NCI-H2171 (cell line): ENCODE measurements at regions not wholly inside any gene's neighbourhood (a gene's known extent, or its start where the extent isn't known, plus 50 kb on each side); places are given as distances from the start of the nearest gene placed in this dataset.
"Not testable (repeated sequence)": the region's sequence is repeated elsewhere in the genome, so short reads cannot be mapped to it uniquely, and the experiment has no call there.

Experiments
- DNase-seq: peaks from one replicate; lab custom pipeline; 2025; lab: John Stamatoyannopoulos, UW

DNA sequence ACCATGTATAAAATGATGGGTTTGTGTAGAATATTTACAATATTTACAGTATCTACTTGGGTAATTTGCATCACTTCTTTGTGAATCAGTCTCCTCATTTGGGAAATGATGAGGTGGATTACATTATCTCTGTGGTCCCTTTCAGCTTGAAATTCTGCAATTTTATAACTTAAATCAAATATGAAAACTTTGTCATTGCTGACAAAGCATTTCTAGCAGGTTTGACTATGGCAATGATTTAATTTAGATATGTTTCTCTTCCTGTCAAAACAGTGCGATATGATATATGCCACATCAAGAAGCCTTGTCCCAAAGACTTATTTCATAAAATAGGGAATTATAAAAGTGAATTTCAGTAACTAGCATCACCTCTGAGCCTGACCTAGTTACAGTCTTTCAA, 315.8 kb upstream of the MEIS2 start:
- no peak for DNase-seq

DNA sequence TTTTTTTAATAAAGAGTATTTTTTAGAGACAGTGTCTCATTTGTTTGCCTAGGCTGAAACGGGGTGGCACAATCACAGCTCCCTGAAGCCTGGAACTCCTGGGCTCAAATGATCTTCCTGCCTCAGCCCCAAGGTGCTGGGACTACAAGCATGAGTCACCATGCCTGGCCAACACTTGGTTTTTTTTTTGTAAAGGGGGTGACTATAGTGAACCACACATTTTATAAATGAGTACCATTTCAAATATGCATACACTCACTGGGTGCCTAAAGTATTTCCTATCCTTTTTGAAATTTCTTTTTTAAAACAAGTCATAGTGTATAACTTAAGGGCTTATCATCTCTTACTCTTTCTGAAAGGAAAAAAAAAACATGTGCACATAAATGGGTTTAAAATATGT, 325.2 kb upstream of the MEIS2 start:
- DNase-seq, result no peak

DNA sequence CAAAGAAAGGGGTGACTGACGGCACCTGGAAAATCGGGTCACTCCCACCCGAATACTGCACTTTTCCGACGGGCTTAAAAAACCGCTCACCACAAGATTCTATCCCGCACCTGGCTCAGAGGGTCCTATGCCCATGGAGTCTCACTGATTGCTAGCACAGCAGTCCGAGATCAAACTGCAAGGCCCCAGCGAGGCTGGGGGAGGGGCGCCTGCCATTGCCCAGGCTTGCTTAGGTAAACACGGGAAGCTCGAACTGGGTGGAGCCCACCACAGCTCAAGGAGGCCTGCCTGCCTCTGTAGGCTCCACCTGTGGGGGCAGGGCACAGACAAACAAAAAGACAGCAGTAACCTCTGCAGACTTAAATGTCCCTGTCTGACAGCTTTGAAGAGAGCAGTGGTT, 327.0 kb upstream of the MEIS2 start:
- DNase-seq, result not testable (repeated sequence)

- DNase-seq, result no peak
Measured at GRCh38 chr15:37446921-37447320, 346.6 kb upstream of the MEIS2 start.

- no peak for DNase-seq
Measured at GRCh38 chr15:37452498-37452897, 352.1 kb upstream of the MEIS2 start.

DNA sequence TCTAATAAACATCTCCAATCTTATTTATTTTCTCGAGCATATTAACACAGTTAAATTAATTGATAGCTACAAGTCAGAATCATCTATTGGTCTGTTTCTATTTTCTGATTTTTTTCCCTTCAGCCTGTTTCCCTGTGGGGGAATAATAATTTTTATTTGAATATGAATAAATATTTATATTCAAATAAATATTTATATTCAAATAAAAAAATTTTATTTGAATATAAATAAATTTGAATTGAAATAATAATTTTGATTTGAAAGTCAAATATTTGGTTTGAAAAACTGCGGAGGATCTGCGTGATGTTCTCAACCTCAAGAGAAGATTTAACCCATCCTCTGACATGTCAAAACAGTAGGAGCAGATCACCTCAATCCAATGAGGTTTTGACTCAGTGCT, 380.1 kb upstream of the MEIS2 start:
- no peak for DNase-seq

GRCh38 chr15:37481126-37481525, 380.8 kb upstream of the MEIS2 start:
- DNase-seq, result no peak

DNA sequence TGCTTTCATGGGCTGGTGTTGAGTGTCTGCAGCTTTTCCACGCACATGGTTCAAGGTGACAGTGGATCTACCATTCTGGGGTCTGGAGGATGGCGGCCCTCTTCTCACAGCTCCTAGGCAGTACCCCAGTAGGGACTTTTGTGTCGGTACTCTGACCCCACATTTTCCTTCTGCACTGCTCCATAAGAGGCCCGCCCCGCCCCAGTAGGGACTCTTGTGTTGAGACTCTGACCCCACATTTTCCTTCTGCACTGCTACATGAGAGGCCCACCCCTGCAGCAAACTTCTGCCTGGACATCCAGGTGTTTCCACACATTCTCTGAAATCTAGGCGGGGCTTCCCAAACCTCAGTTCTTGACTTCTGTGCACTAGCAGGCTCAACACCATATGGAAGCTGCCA, 383.4 kb upstream of the MEIS2 start:
- no peak for DNase-seq

DNA sequence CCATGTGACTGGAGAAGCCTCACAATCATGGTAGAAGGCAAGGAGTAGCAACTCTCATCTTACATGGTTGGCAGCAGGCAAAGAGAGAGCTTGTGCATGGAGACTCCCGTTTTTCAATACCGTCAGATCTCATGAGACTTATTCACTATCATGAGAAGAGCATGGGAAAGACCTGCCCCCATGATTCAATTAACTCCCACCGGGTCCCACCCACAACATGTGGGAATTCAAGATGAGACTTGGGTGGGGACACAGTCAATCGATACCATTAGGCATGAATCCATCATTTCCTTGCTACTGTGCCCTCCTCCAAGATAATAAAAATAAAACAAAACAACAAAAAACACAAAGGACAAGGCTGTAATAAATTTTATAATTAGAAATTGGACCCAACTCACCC, 384.7 kb upstream of the MEIS2 start:
- no peak for DNase-seq

DNA sequence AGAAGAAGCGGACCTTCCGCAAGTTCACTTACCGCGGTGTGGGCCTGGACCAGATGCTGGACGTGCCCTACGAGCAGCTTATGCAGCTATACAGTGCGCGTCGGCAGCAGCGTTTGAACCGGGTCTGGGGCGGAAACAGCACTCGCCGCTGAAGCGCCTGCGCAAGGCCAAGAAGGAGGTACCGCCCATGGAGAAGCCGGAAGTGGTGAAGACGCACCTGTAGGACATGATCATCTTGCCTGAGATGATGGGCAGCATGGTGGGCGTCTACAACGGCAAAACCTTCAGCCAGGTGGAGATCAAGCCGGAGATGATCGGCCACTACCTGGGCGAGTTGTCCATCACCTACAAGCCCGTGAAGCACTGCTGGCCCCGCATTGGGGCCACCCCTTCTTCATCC, 390.4 kb upstream of the MEIS2 start:
- no peak for DNase-seq

GRCh38 chr15:37516621-37517020, 416.3 kb upstream of the MEIS2 start:
- DNase-seq, result no peak

DNA sequence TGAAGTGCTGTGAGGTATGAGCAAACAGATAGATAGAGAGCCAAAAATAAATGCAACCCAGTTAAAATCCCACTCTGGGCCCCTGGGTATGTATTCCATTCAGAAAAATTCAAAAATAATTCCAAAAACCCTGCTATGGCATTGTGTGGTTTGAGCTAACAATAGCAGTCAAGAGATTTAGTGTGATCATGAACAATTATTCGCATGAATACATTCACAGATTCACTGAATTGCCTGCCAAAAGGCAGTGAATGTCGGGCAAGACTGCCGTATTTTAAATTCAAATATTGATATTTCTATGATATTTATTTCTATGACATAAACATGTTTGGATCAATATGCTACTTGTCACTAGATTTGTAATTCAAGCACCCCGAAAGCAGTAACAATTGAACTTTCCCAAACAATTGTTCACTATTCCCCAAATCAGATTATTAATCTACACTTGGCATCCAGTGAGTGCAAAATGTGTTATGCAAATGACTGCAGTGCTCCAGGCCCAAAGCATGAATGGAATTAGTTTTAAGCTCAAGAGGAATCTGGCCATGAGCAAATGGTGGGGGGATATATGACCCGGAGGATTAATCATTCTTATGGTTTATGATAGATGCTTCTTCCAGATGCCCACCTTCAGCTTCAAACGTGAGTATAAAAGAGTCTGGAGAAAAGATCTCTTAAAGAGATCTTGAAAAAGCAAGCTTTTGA, 417.0 kb upstream of the MEIS2 start:
- no peak for DNase-seq

GRCh38 chr15:37518436-37518835, 416.0 kb upstream of the TMCO5A start:
- no peak for DNase-seq

- DNase-seq, result no peak
Measured at GRCh38 chr15:37520026-37520425, 414.4 kb upstream of the TMCO5A start.

GRCh38 chr15:37520882-37521281, 413.6 kb upstream of the TMCO5A start:
- no peak for DNase-seq

GRCh38 chr15:37524601-37525000, 409.8 kb upstream of the TMCO5A start:
- no peak for DNase-seq

GRCh38 chr15:37528432-37528831, 406.0 kb upstream of the TMCO5A start:
- DNase-seq, result no peak

GRCh38 chr15:37536967-37537605, 397.4 kb upstream of the TMCO5A start:
- no peak for DNase-seq

GRCh38 chr15:37537802-37538201, 396.6 kb upstream of the TMCO5A start:
- DNase-seq, result no peak

DNA sequence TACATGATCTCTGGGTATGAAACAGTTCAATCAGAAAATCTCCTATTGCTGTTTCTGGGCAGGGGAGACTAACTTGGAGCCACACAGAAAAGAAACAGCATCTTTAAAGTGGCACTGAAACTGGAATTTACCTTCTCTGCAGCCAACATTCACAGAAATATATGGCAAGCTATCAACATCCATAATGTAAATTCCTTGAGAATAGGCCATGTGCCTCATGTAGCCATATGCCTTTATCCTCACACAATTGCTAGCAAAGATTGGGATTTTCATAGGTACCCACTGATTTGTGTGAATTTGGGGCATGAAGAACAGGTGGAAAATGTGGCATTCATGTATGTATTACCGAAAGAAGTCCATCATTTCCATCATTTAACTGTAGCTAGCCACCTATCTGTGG, 386.3 kb upstream of the TMCO5A start:
- DNase-seq, result no peak

GRCh38 chr15:37550360-37551024, 383.9 kb upstream of the TMCO5A start:
- no peak for DNase-seq

DNA sequence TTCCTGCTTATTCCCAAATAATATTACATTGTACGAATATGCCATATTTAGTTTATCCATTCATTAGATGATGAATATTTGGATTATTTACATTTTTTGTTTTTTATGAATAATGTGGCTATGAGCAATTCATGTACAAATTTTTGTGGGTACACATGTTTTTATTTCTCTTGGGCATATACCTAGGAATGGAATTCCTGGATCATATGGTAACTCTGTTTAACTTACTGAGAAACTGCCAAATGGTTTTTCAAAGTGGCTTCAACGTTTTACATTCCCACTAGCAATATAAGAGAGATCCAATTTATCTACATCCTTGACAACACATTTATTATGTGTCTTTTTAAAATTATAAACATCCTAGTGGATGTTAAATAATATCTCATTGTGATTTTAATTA, 362.0 kb upstream of the TMCO5A start:
- no peak for DNase-seq

DNA sequence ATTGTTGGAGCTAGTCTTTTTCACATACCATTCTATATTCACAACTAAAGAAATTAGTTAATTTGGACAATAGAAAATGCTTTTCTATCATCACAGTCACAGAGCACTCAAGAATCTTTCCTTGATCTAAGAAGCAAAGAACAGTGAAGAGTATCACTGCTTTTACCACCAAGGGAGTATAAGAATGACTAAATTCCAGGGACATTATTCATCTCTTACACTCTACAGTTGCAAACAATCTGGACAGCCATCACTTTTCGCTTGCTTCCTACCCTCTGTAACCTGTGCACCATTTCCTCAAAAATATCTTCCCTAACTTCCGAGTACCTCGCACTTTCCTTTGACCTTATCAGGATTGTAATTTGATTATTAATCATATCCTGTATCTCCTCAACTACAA, 359.5 kb upstream of the TMCO5A start:
- DNase-seq, result no peak

DNA sequence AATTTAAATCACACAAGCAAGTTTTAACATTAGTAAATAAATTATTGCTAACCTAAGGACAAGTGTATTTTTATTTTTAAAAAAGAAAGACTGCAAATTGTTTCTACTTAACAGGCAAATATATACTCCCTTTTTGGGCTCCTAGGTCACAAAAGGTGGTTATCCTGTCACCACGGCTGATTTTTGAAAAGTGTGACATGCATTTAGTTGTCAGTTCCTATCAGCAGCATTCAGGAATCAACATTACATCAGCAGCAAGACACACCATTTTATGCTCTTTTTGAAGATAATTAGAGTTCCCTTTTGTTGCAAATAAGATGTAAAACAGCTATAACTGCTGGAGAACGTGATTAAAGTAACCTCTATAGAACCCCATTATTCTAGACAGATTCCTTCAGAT, 357.5 kb upstream of the TMCO5A start:
- DNase-seq, result no peak
